Sigmoid colon (tissue), 4 donors: ENCODE measurements at regions not wholly inside any gene's neighbourhood (a gene's known extent, or its start where the extent isn't known, plus 50 kb on each side); places are given as distances from the start of the nearest gene placed in this dataset.

Source experiments
- CTCF ChIP-seq, 4 experiments: fragments of 450-650 bp in 3 of 4; fragments of 200-600 bp in 1 of 4; IDR thresholded peaks; one replicate each; pipeline ENCODE4 v1.5.1; 2016 to 2019; ENCODE audit warnings: antibody characterized with exemption in 4 of 4, mild to moderate bottlenecking in 3 of 4, moderate library complexity in 2 of 4
- POLR2AphosphoS5 ChIP-seq, 4 donors: sonication (generic); formaldehyde crosslinking; IDR thresholded peaks; one replicate each; pipeline ENCODE4 v1.6.1; 2017; ENCODE audit warnings: antibody characterized with exemption in 4 of 4

DNA sequence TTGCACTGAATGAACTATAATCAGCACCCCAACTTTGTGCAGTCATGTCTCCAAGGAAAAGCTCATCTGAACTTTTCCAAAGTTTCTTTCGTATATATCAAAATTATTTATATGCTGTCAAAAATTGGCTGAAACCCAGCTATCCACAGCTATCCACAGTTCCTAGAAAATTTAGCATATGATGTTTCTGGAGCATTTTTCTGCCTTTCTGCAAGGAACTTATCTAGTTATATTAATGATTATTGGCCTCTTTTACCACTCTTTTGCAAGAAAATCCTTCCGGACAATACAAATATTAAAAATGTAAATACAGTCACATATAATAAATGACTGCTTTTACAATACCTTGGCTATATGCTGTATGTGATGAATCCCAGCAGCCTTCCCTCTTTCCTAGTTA lies 270.2 kb downstream of the TMEM167A start:
- TF ChIP-seq CTCF (IDR thresholded peaks at IDR 0.05), result no peak
- no peak for TF ChIP-seq POLR2AphosphoS5 (IDR thresholded peaks at IDR 0.05)
